Medulla oblongata (tissue), 1 donor: ENCODE measurements at regions not wholly inside any gene's neighbourhood (a gene's known extent, or its start where the extent isn't known, plus 50 kb on each side); places are given as distances from the start of the nearest gene placed in this dataset.

Experiments used
- DNase-seq: peaks from one replicate; pipeline ENCODE4 v3.0.0-alpha.2; 2015; ENCODE audit errors: extremely low spot score

- no peak for DNase-seq
These were observed 259.9 kb downstream of the ADGRG6 start for GRCh38 chr6:142561511-142562265.

GRCh38 chr6:142562865-142563264 is 261.1 kb downstream of the ADGRG6 start:
- DNase-seq = no peak

- peak; percentile 41 for DNase-seq
These were observed 265.0 kb downstream of the ADGRG6 start for GRCh38 chr6:142566628-142567396.

- no peak for DNase-seq
These were observed 265.7 kb downstream of the ADGRG6 start for GRCh38 chr6:142567461-142567860.

GRCh38 chr6:142568857-142569597 is 267.2 kb downstream of the ADGRG6 start:
- no peak for DNase-seq

- no peak for DNase-seq
These were observed 267.9 kb downstream of the ADGRG6 start for GRCh38 chr6:142569676-142570075.

- no peak for DNase-seq
These were observed 268.4 kb downstream of the ADGRG6 start for GRCh38 chr6:142570221-142570671.

- no peak for DNase-seq
These were observed 291.1 kb downstream of the ADGRG6 start for GRCh38 chr6:142592876-142593275.

GRCh38 chr6:142597836-142598235 is 296.0 kb downstream of the ADGRG6 start:
- no peak for DNase-seq

- no peak for DNase-seq
These were observed 299.6 kb downstream of the ADGRG6 start for GRCh38 chr6:142601427-142601826.

- no peak for DNase-seq
These were observed 301.2 kb downstream of the ADGRG6 start for GRCh38 chr6:142602972-142603371.

GRCh38 chr6:142605922-142606485 is 304.2 kb downstream of the ADGRG6 start:
- DNase-seq = no peak

GRCh38 chr6:142612956-142613355 is 311.1 kb downstream of the ADGRG6 start:
- no peak for DNase-seq

GRCh38 chr6:142613981-142614380 is 312.2 kb downstream of the ADGRG6 start:
- no peak for DNase-seq

- DNase-seq = no peak
These were observed 315.4 kb downstream of the ADGRG6 start for GRCh38 chr6:142617158-142617557.

GRCh38 chr6:142621822-142622221 is 320.0 kb downstream of the ADGRG6 start:
- DNase-seq = no peak

GRCh38 chr6:142624978-142625715 is 319.8 kb downstream of the HIVEP2 start:
- DNase-seq = no peak

GRCh38 chr6:142627474-142627873 is 317.5 kb downstream of the HIVEP2 start:
- no peak for DNase-seq

GRCh38 chr6:142631517-142632385 is 313.2 kb downstream of the HIVEP2 start:
- DNase-seq = no peak

- no peak for DNase-seq
These were observed 311.7 kb downstream of the HIVEP2 start for GRCh38 chr6:142633317-142633716.
